Kasumi-1 (cell line): ENCODE measurements at regions not wholly inside any gene's neighbourhood (a gene's known extent, or its start where the extent isn't known, plus 50 kb on each side); places are given as distances from the start of the nearest gene placed in this dataset.

Experiments
- DNase-seq, 2 experiments: peaks; one replicate each; lab custom pipeline; 2025; lab: John Stamatoyannopoulos, UW

DNA sequence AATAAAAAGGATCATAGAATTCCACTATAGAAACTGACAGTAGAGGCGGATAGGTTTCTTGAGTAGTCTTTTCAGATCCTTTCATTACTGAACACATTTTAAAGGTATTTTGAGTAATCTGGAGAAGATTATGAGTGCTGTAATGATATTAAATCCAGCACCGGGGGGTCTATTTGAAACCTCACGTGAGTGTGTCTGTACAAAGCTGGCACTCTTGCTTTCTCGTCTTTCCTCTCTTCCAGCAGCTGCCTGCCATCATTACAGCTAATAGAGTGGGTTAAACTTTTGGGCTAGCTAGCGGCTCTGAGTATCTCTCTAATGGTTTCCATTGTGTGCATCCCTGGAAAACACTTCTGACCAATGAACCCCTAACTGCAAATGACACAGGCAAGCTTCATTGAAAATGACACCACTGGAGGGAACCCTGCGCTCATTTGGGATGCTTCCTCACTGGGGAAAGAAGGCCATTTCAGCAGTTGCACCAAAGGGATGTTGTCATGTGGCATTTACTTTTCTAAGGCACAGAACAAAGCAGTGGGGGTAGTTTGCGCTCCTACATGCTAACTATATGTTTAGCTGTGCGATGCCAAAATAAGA, 101.0 kb downstream of the HRH4 start:
- no peak for DNase-seq

- DNase-seq, result peak in 1 of 2 experiments; percentile 53
Observed at GRCh38 chr18:24567199-24567598, 106.8 kb downstream of the HRH4 start.

GRCh38 chr18:24570716-24571115, 110.3 kb downstream of the HRH4 start:
- no peak for DNase-seq

DNA sequence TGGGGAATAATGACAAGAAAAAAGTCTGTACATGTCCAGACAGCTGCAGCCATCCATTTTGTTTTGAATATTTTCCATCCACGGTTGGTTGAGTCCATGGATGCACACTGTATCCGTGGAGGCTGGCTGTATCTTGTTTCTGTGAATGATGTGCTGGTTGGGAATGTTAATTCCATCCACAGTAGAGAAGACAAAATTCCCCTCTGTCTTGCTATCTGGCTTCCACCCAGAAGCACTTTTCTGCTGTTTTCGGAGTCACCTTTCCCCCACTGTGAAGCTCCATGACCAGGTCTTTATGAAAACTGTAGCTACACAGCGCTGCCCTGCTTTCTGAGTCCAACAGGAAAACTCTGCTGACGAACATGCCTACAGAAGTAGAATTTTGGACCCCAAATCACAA, 122.3 kb downstream of the HRH4 start:
- DNase-seq, result no peak

GRCh38 chr18:24584205-24584604, 123.8 kb downstream of the HRH4 start:
- no peak for DNase-seq

DNA sequence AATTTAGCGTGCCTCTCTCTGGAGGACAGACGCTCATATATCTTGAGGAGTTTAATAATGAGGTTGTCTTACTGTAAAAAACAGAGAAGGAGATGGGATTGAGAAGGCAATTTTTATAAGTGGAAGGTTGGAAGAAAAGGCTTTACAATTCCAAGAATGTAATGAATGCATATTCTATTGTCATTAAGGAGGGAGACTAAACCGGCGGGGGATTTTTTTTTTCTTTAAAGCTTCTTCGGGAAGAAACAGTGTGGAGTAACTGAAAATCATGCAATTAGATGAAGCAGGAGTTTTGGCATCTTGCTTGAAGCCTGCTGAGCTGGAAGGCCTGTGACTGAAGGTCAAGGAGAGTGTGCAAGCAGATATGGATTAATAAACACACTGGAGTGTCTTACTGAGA, 124.4 kb downstream of the HRH4 start:
- no peak for DNase-seq

DNA sequence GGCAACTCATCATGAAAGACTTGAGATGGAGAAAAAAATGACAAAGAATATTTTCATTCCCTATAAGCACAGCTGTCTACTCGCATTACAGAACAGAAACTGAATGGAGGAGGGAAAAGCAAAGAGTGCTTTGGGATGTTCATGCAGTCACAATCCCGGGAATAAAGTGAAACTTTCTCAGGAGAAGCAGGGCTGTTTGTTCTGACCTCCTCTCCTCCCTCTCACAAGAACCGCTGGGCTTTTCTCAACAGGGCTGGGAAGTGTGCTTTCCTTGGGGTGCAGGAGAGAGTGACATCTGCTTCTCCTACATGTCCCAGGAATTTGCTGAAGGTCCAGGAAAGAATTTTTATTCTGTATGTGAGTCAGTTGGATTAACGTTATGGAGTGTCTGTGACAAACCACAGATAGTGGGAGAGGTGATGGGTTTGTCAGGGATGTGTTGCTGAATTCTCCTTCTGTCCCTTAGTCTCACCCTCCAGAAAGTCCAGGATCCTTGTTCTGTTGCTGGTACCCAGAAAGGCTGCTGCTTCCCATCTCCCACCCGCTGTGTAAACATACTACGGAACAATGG, 125.6 kb downstream of the HRH4 start:
- DNase-seq, result no peak

GRCh38 chr18:24586662-24587360, 126.4 kb downstream of the HRH4 start:
- DNase-seq, result no peak

- DNase-seq, result no peak
Observed at GRCh38 chr18:24588440-24588839, 128.0 kb downstream of the HRH4 start.

- no peak for DNase-seq
Observed at GRCh38 chr18:24590946-24591345, 130.5 kb downstream of the HRH4 start.

DNA sequence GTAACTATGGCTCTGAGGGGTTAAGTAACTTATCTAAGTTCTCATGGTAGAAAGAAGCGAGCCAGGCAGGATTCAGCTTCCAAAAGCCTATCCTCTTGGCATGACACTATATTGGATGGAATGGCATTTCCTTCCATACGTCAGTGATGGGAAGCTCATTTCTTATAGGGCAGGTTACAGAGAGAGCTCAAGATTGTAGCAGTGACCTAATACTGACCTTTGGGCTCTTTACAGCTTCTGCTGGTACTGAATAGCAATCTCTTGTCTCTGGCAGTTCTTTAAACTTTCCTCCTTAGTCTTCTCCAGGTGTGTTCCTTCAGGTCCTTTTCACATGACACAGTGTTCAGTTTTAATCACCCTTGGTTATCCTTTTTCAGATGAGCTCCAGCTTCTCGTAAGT, 133.0 kb downstream of the HRH4 start:
- DNase-seq, result no peak

- no peak for DNase-seq
Observed at GRCh38 chr18:24593886-24594285, 133.4 kb downstream of the HRH4 start.

GRCh38 chr18:24595561-24596031, 135.2 kb downstream of the HRH4 start:
- DNase-seq, result no peak

DNA sequence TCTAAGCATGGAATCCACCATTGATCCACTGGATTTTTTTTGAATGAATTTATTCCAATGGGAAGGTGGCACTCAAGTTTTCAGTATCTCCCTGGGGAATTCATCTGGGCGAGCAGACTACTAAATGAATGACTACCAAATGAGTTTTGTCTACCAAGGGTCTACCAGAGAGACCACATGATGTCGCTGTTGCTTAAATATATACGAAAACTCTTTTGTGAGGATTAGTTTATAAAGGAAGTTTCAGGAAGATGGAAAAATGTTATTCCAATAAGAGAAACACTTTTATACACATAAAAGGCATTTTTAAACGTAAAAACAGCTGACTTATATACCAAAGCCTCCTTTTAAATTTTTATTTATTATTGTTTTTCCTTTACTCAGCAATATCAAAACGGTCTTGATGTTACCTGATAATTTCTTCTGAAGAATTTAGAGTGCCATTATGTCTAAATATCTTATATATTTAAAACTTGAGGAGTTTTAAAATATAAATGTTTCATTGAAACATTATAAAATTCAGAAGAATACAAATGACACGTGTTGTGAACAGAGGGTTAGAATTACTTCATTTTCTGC, 139.7 kb downstream of the HRH4 start:
- DNase-seq, result peak; percentile 60 to 68

- DNase-seq, result no peak
Observed at GRCh38 chr18:24601585-24601984, 141.1 kb downstream of the HRH4 start.

DNA sequence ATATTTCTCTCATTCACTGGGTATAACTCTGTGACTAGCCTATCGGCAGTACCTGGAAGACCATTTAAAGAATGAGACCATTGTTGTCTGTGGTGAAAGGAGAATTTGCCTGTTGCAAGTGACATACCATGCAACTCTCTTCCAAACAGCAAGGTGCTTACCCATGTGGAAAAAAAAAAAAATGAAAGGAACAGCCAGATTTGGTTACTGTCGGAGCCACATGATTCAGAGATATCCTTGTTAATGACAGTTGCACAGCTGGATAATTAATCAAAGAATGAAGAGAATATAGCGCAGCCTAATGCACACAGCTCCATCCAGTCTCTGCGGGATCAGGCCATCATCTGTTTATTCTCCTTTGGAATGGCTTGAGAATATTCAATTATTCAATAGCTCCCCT, 141.8 kb downstream of the HRH4 start:
- DNase-seq, result no peak

DNA sequence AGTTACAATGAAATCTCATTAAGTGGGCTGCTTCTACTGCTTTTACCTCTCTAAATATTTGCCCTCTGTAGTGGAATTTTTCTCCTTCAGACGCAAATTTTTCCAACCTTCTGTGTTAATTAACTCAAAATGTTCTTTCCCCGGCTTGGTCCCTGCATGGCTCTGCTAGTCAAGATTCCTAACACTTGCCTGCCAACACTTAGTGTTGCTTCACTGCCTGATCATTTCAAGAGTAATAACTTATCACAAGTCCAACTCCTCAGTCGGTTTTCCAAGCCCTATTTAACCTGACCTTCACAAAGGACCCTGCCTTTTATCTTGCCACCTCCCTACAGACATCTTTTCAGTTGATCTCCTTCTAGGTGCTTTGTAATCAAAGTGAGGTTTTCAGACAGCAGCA, 142.7 kb downstream of the HRH4 start:
- no peak for DNase-seq

- DNase-seq, result no peak
Observed at GRCh38 chr18:24605444-24605843, 145.0 kb downstream of the HRH4 start.

GRCh38 chr18:24609254-24609653, 148.8 kb downstream of the HRH4 start:
- no peak for DNase-seq

DNA sequence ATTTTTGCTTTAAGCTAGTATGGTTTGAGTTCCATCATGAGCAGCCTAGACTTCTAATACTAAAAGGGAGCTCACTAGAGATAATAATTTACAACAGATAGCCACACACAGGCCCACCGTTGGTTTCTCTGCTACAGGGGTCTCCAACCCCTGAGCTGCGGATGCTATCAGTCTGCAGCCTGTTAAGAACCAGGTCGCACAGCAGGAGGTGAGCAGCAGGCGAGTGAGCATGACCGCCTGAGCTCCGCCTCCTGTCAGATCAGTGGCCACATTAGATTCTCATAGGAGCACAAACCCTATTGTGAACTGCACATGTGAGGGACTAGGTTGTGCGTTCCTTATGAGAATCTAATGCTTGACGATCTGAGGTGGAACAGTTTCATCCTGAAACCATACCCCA, 150.6 kb downstream of the HRH4 start:
- no peak for DNase-seq

GRCh38 chr18:24613896-24614640, 153.6 kb downstream of the HRH4 start:
- DNase-seq, result peak; percentile 87 to 94

GRCh38 chr18:24616653-24617052, 156.2 kb downstream of the HRH4 start:
- DNase-seq, result no peak
